Smooth muscle cell (in vitro differentiated cells): ENCODE measurements at regions not wholly inside any gene's neighbourhood (a gene's known extent, or its start where the extent isn't known, plus 50 kb on each side); places are given as distances from the start of the nearest gene placed in this dataset.
A peak's percentile ranks its signal among the peaks of the same experiment; 100 is the strongest.

ENCODE experiments used
- DNase-seq: peaks from one replicate; lab custom pipeline; 2025; ENCODE audit not compliant: unreplicated experiment; lab: John Stamatoyannopoulos, UW
- H2AFZ ChIP-seq: fragments of 200-600 bp; sonication (generic); 2 replicates; pipeline ENCODE4 v1.6.0; 2016; ENCODE audit warnings: antibody characterized with exemption, low read depth, mild to moderate bottlenecking
- H3F3A ChIP-seq: fragments of 200-600 bp; sonication (generic); 2 replicates; pipeline ENCODE4 v1.6.0; 2017; ENCODE audit warnings: antibody characterized with exemption, low read depth
- H3K27ac ChIP-seq: fragments of 200-600 bp; sonication (generic); 2 replicates; pipeline ENCODE4 v1.5.1; 2016; ENCODE audit warnings: low read depth, mild to moderate bottlenecking
- H3K27me3 ChIP-seq: fragments of 200-600 bp; sonication (generic); 2 replicates; pipeline ENCODE4 v1.6.1; 2016; ENCODE audit warnings: low read depth, mild to moderate bottlenecking
- H3K36me3 ChIP-seq: fragments of 200-600 bp; sonication (generic); 2 replicates; pipeline ENCODE4 v1.5.1; 2016; ENCODE audit warnings: low read depth
- H3K4me1 ChIP-seq: fragments of 200-600 bp; sonication (generic); 2 replicates; pipeline ENCODE4 v1.5.1; 2016; ENCODE audit warnings: low read depth
- H3K4me2 ChIP-seq: fragments of 200-600 bp; sonication (generic); 2 replicates; pipeline ENCODE4 v1.6.0; 2016; ENCODE audit warnings: mild to moderate bottlenecking
- H3K4me3 ChIP-seq: fragments of 200-600 bp; sonication (generic); 2 replicates; pipeline ENCODE4 v1.5.1; 2016; ENCODE audit warnings: mild to moderate bottlenecking
- H3K79me2 ChIP-seq: fragments of 200-600 bp; sonication (generic); 2 replicates; pipeline ENCODE4 v1.6.0; 2016; ENCODE audit warnings: low read depth, mild to moderate bottlenecking
- H3K9ac ChIP-seq: fragments of 200-600 bp; sonication (generic); 2 replicates; pipeline ENCODE4 v1.6.0; 2016; ENCODE audit warnings: low read depth
- H3K9me3 ChIP-seq: fragments of 200-600 bp; sonication (generic); replicated peaks from 2 replicates; pipeline ENCODE4 v1.5.1; 2016; ENCODE audit warnings: low read depth
- H4K20me1 ChIP-seq: fragments of 200-600 bp; sonication (generic); 2 replicates; pipeline ENCODE4 v1.6.0; 2016; ENCODE audit warnings: low read depth
- CTCF ChIP-seq: fragments of 200-600 bp; sonication (generic); IDR thresholded peaks from 2 replicates; pipeline ENCODE4 v1.5.1; 2017; ENCODE audit warnings: borderline replicate concordance, mild to moderate bottlenecking, antibody characterized with exemption; ENCODE audit not compliant: insufficient read depth, poor library complexity, severe bottlenecking
- WGBS: methylation state at CpG from one replicate; pipeline ENCODE4 v1.1.7; 2016; ENCODE audit warnings: low lambda C conversion rate; 5-methylcytosine and 5-hydroxymethylcytosine counted together

- DNase-seq = no peak
- H3K9ac ChIP-seq = no peak overlapping the region
- peak overlapping the region; percentile 0 for H2AFZ ChIP-seq
- no peak overlapping the region for H3K4me3 ChIP-seq
- H3K27ac ChIP-seq = peak overlapping the region; percentile 66
- no peaks in the 10 kb centered on the region for H3K79me2 ChIP-seq
- peak overlapping the region; percentile 48 for H3K4me2 ChIP-seq
- H3K9me3 ChIP-seq = no peaks in the 10 kb centered on the region
- no peak for TF ChIP-seq CTCF
- 51% methylated on average over 3 of the region's 3 CpGs for WGBS
- peaks cover 10% of the 10 kb centered on the region for H3F3A ChIP-seq
- H3K4me1 ChIP-seq = peaks cover 4% of the 10 kb centered on the region
- H3K27me3 ChIP-seq = no peaks in the 10 kb centered on the region
- H3K36me3 ChIP-seq = no peaks in the 10 kb centered on the region
- no peaks in the 10 kb centered on the region for H4K20me1 ChIP-seq
Observed at GRCh38 chr12:96136161-96136560, 58.0 kb upstream of the ELK3 start.

GRCh38 chr12:96136725-96137378 lies 57.3 kb upstream of the ELK3 start:
- Histone ChIP-seq H3K9ac (no peak overlapping the region), H3K4me3 (no peak overlapping the region)
- no peak for DNase-seq

GRCh38 chr12:96140174-96140573 lies 54.0 kb upstream of the ELK3 start:
- 53% methylated on average over 2 of the region's 2 CpGs for WGBS
- H3K27ac ChIP-seq = peak overlapping the region; percentile 74
- TF ChIP-seq CTCF = no peak
- H4K20me1 ChIP-seq = no peaks in the 10 kb centered on the region
- peak overlapping the region; percentile 70 for H3K4me2 ChIP-seq
- peaks cover 4% of the 10 kb centered on the region for H3K4me1 ChIP-seq
- H3K4me3 ChIP-seq = no peak overlapping the region
- H3F3A ChIP-seq = peaks cover 12% of the 10 kb centered on the region
- no peak overlapping the region for H3K9ac ChIP-seq
- no peaks in the 10 kb centered on the region for H3K9me3 ChIP-seq
- H3K36me3 ChIP-seq = no peaks in the 10 kb centered on the region
- H3K27me3 ChIP-seq = no peaks in the 10 kb centered on the region
- no peaks in the 10 kb centered on the region for H3K79me2 ChIP-seq
- no peak overlapping the region for H2AFZ ChIP-seq
- no peak for DNase-seq

More at GRCh38 chr12:96136725-96137378, 57.3 kb upstream of the ELK3 start:
- no peaks in the 10 kb centered on the region for H3K36me3 ChIP-seq
- no peak for TF ChIP-seq CTCF
- 87% methylated on average over 4 of the region's 4 CpGs for WGBS
- peak overlapping the region; percentile 66 for H3K27ac ChIP-seq
- no peaks in the 10 kb centered on the region for H4K20me1 ChIP-seq
- H3K4me1 ChIP-seq = peaks cover 4% of the 10 kb centered on the region
- H3K4me2 ChIP-seq = peak overlapping the region; percentile 48
- H3K79me2 ChIP-seq = no peaks in the 10 kb centered on the region
- H3K9me3 ChIP-seq = no peaks in the 10 kb centered on the region
- peak overlapping the region; percentile 0 for H2AFZ ChIP-seq
- no peaks in the 10 kb centered on the region for H3K27me3 ChIP-seq
- peaks cover 12% of the 10 kb centered on the region for H3F3A ChIP-seq
